ENCODE measurements at regions not wholly inside any gene's neighbourhood (a gene's known extent, or its start where the extent isn't known, plus 50 kb on each side); places are given as distances from the start of the nearest gene placed in this dataset.

DNA sequence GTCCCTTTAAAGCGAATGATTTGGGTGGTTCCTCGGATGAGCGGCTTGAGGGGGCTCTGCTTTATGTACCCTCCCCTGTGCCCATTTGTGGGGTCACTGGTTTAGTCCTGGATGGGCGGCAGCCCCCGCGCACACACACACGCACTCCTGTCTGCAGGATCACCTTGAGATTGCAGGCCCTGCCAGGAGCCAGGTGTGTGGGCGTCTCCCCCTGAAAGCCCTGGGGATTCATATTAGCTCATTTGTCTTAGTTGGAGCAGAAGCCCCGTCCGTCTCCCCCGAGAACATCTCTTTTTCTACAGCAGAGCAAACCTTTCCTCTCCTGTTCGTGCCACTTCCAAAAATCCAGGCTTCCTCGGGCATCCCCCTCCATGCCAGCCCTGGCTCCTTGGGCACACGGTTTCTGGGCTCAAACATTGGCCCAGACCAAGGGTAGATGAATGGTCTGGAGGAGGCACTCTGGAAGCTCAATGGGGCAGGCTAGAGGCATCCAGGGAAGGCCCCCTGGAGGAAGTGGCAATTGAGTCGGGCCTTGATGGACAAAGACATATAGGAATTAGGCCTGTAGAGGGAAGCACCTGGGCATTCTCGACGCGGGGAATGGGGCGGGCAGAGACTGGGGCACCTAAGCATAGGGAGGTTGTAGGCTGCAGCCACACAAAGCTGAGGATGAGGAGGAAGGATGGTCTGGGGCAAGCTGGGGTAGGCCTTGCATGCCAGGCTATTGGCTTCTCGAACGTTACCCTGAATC lies 218.5 kb upstream of the GSE1 start:
- DNase-seq, result no peak

GRCh38 chr16:85395207-85395912 lies 217.8 kb upstream of the GSE1 start:
- DNase-seq, result no peak

- DNase-seq, result no peak
Measured at GRCh38 chr16:85395913-85396878, 216.9 kb upstream of the GSE1 start.

- no peak for DNase-seq
Measured at GRCh38 chr16:85396879-85397871, 215.9 kb upstream of the GSE1 start.

DNA sequence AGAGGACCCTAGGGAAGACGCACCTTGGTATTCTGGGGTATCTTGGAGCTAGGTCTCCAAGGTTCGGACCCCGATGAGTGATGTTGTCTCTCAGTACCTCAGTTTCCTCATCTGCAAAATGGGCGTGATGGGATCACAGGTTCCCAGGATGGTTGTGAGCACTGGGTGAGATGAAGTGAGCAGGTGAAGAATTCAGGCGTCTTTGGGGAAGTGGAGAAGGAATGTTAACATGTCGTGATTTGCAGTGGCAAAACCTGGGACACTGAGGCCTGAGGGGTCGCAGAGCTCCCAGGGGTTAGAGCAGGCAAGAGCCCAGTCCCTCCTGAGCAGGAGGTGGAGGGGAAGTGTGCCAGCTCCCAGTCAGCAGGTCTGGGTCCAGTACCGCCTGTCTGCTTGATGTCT lies 215.1 kb upstream of the GSE1 start:
- DNase-seq, result no peak

GRCh38 chr16:85398688-85399582 lies 214.2 kb upstream of the GSE1 start:
- no peak for DNase-seq

GRCh38 chr16:85399583-85400284 lies 213.4 kb upstream of the GSE1 start:
- DNase-seq, result no peak

DNA sequence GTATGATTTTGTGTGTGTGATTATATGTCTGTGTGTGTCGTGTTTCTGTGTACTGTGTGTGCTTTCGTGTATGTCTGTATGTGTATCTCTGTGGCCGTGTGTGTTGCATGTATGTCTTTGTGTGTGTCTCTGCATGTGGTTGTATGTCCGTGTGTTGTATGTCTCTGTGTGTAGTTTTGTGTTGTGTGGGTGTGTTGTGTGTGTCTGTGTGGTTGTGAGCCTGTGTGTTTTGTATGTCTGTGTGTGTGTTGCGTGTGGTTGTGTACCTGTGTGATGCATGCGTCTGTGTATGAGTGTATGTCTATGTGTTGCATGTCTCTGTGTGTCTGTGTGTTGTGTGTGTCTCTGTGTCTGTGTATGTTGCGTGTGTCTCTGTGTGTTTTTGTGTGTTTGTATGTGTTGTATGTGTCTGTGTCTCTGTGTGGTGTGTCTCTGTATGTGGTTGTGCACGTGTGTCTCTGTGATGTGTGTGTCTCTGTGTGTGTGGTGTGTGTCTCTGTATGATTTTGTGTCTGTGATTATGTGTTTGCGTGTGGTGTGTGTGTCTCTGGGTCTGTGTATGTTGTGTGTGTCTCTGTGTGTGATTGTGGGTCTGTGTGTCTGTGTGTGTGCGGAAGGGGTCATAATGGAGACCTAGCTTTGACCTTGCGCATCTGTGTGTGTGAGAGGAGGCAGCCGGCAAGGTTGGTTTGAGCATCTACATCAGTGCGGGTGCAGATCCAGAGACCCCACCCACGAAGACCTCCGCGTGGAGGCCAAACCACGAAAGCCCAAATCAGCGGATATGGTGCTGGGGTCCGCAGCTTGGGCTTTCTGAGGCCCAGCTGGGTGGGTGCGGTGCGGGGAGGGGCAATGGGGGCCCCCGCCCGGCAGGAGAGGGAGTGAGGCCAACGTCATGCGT lies 212.6 kb upstream of the GSE1 start:
- no peak for DNase-seq

- DNase-seq, result no peak
Measured at GRCh38 chr16:85401370-85401916, 211.7 kb upstream of the GSE1 start.

DNA sequence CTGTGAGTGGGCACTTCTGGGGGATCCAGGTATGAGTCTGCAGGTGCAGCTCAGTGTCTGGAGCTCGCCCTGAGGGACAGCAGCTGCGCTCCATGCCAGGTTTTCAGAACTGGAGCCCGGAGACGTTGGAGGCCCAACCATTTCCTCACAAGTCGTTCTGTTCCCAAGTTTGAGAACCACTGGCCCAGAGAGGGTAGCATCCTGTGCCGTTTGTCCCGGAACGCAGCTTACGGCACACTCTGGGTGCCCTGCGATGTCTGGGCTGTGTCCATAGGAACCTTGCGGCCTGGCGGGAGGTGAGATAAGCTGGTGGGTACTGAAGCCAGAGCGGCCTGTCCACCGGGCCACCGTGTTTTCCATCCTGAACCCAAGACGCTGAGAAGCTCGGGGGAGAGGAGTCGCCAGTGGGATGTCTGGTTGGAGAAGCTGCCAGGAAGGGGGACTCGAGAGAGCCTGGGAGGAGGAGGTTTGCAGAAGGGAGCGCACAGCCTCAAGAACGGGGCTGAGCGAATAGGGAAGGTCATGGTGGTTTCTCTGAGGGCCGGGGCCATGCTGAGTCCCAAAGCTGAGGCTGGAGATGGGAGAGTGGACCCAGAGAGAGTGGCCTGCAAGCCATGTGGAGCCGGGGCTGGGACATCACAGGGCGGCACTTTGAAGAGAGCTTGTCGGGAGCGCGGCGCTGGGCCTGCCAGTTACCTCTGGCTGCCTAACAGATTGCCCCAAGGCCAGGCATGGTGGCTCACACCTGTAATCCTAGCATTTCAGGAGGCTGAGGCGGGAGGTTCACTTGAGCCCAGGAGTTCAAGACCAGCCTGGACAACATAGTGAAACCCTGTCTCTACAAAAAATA lies 211.0 kb upstream of the GSE1 start:
- no peak for DNase-seq

GRCh38 chr16:85402910-85403692 lies 210.0 kb upstream of the GSE1 start:
- DNase-seq, result no peak

DNA sequence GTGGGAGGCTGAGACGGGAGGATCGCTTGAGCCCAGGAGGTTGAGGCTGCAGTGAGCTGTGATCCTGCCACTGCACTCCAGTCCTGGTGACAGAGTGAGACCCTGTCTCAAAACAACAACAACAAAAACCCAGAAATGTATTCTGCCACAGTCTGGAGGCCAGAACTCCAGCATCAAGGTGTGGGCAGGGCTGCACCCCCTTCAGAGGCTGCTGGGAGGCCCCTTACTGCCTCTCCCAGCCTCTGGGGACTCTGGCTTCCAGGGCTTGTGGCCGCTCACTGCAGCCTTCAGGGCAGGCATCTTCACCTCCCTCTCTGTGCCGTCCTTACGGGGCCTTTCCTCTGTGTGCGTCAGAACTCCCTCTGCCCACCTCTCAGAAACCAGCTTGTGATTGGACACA lies 209.4 kb upstream of the GSE1 start:
- DNase-seq, result no peak

GRCh38 chr16:85412911-85413520 lies 200.1 kb upstream of the GSE1 start:
- no peak for DNase-seq

- no peak for DNase-seq
Measured at GRCh38 chr16:85413691-85414663, 199.1 kb upstream of the GSE1 start.

Data from CD4-positive, alpha-beta T cell treated with Interleukin-10 for 1 hour (primary cell).